HUES6 (cell line): ENCODE measurements at regions not wholly inside any gene's neighbourhood (a gene's known extent, or its start where the extent isn't known, plus 50 kb on each side); places are given as distances from the start of the nearest gene placed in this dataset.

Experiments used
- H3K27ac ChIP-seq: 2 replicates; pipeline ENCODE4 v1.7.0; 2013; ENCODE audit warnings: low read depth, mild to moderate bottlenecking, low read length, inconsistent platforms
- H3K27me3 ChIP-seq: 2 replicates; pipeline ENCODE4 v1.6.1; 2013; ENCODE audit warnings: low read length; ENCODE audit not compliant: control insufficient read depth, insufficient read depth
- H3K36me3 ChIP-seq: 2 replicates; pipeline ENCODE4 v1.6.1; 2013; ENCODE audit warnings: low read length; ENCODE audit not compliant: control insufficient read depth, insufficient read depth
- H3K4me1 ChIP-seq: 2 replicates; pipeline ENCODE4 v1.6.1; 2013; ENCODE audit warnings: low read length; ENCODE audit not compliant: control insufficient read depth, insufficient read depth
- H3K4me3 ChIP-seq: 2 replicates; pipeline ENCODE4 v1.5.1; 2013; ENCODE audit warnings: low read depth, low read length
- H3K9ac ChIP-seq: one replicate; pipeline ENCODE4 v1.6.1; 2013; ENCODE audit warnings: mild to moderate bottlenecking, low read length
- H3K9me3 ChIP-seq: 2 replicates; pipeline ENCODE4 v1.6.1; 2013; ENCODE audit warnings: low read depth, low read length; ENCODE audit not compliant: control insufficient read depth, insufficient read depth

DNA sequence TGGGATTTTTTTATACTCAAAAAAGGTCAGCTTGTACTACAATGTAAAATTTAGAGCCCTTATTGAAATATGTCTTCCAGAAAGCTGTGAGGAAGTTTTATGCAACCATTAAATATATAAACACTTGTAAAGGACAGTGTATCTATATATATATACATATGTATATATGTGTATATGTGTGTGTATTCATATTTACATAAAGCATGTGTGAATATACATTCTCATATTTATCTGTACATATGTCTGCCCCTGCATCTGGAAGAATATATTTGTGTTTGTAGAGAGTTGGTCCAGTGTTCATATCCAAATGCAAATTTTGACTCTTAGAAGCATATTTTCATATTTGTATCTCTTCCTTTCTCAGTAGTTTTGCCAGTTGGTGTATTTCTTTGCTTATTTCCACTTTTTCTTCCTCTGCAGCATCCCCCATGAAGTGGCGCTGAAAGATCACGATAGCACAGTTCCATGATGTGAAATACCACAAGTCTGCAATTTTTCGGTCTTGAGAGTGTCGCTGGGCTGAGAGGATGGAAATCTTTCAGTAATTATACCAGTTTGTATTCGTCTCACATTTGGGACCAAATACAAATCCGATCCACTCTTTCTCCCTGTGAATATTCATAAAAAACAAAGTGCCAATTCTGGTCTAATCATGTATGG, 311.7 kb upstream of the DPH6 start:
- Histone ChIP-seq H3K36me3 (no peaks in the 10 kb centered on the region), H3K9ac (no peak overlapping the region), H3K4me3 (no peak overlapping the region), H3K27ac (no peak overlapping the region), H3K9me3 (no peaks in the 10 kb centered on the region), H3K27me3 (no peaks in the 10 kb centered on the region), H3K4me1 (peaks cover 15% of the 10 kb centered on the region)

DNA sequence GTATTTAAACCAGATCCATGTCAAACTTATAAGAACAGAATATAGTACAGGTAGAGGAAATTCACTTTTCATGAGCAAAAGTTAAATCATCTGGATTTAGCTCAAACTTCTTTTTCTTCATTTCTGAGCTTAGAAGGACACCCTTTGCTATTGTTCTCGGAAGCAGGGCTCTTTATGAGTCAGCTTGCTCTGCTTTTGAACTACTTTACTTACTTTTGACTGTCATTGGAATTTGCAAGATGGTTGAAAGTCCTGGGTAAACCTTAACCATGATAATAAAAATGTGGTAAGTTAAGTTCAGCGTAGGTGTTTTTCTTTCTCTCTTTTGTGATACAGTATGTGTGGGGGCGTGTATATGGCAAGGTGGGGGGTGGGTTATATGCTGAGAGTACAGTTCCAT, 312.7 kb upstream of the DPH6 start:
- Histone ChIP-seq H3K4me1 (peaks cover 15% of the 10 kb centered on the region), H3K36me3 (no peaks in the 10 kb centered on the region), H3K9ac (no peak overlapping the region), H3K27ac (0 out of 2 replicates have a peak overlapping the region, but pooled peaks have one; percentile 33), H3K4me3 (no peak overlapping the region), H3K27me3 (no peaks in the 10 kb centered on the region), H3K9me3 (no peaks in the 10 kb centered on the region)

DNA sequence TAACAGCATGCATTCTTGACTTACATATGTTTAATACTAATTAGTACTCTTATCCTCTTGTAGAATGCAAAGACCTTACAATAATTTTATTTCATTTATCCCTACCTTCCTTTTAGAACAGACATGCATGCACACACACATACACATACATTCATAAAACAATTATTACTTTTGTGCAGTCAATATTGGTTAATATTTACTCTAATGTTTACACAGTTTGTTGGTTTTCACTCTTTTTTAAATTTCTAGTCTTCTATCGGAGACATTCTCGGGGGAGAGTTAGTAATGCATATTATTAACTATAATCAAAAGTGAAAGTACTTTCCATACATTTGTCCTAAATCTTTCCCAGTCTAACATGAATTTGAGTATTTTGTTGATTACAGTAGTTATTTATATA, 317.7 kb upstream of the DPH6 start:
- Histone ChIP-seq H3K36me3 (no peaks in the 10 kb centered on the region), H3K4me3 (no peak overlapping the region), H3K9ac (no peak overlapping the region), H3K27me3 (no peaks in the 10 kb centered on the region), H3K4me1 (peaks cover 12% of the 10 kb centered on the region), H3K27ac (no peak overlapping the region), H3K9me3 (no peaks in the 10 kb centered on the region)

DNA sequence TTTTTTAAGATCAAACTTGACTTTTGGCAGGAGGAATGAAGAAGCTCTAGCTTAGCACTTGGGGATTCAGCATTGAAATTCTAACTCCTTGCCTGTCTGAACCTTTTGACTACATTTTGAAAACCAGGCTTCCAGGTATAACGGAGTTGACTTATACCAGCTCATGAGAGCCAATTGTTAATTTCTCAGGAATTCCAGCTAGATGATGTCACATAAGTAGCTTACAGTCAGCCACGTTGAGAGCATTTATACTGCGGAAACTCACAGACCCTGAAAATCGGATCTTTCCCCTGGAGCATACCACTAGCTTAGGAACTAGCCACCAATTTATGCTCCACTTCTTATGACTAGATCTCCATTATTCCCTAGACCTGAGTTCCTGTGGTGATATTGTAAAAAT, 321.4 kb upstream of the DPH6 start:
- H3K4me1 ChIP-seq, result peaks cover 18% of the 10 kb centered on the region
- no peaks in the 10 kb centered on the region for H3K9me3 ChIP-seq
- H3K27me3 ChIP-seq, result no peaks in the 10 kb centered on the region
- no peak overlapping the region for H3K9ac ChIP-seq
- no peak overlapping the region for H3K27ac ChIP-seq
- no peak overlapping the region for H3K4me3 ChIP-seq
- H3K36me3 ChIP-seq, result no peaks in the 10 kb centered on the region

DNA sequence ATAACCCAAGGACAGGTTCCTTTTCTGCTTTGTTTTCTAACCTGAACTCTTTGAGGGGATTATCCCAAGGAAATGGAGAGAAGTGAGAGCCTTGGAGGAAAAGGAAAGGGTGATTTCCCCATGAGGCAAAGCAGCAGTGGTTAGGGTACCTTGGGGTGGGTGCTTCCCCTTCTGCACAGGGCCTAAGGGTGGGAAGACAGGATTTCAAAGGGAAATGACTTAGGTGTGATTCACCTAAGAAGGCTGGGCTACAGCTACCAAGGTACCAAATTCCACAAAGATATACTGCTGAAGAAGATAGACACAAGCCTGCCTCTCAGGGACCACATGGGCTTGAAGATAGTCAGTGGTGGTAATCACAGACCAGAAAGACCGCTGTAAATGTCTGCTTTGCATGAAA, 325.3 kb upstream of the DPH6 start:
- Histone ChIP-seq H3K36me3 (no peaks in the 10 kb centered on the region), H3K4me1 (peaks cover 18% of the 10 kb centered on the region), H3K9me3 (no peaks in the 10 kb centered on the region), H3K9ac (no peak overlapping the region), H3K4me3 (no peak overlapping the region), H3K27ac (no peak overlapping the region), H3K27me3 (no peaks in the 10 kb centered on the region)

DNA sequence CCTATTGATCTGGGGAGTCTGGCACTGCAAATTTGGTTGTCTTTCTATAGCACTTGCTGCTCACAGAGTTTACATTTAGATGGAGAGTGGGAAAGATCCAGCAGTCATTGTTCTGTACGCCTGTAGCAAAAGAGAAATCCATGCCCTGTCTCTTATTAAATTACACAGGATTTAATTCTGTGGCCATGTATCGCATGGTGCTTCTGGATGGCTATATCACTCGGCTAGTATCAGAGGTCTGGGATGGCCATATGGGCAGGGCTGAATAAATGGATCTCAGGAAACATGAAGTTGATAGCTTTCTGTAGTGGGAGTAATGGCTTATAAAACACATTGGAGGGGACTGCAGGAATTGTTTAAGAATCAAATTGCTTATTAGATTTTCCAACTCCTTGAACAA, 325.8 kb upstream of the DPH6 start:
- H3K36me3 ChIP-seq, result no peaks in the 10 kb centered on the region
- H3K9ac ChIP-seq, result no peak overlapping the region
- no peaks in the 10 kb centered on the region for H3K27me3 ChIP-seq
- H3K4me1 ChIP-seq, result peaks cover 18% of the 10 kb centered on the region
- H3K27ac ChIP-seq, result no peak overlapping the region
- H3K4me3 ChIP-seq, result no peak overlapping the region
- no peaks in the 10 kb centered on the region for H3K9me3 ChIP-seq

DNA sequence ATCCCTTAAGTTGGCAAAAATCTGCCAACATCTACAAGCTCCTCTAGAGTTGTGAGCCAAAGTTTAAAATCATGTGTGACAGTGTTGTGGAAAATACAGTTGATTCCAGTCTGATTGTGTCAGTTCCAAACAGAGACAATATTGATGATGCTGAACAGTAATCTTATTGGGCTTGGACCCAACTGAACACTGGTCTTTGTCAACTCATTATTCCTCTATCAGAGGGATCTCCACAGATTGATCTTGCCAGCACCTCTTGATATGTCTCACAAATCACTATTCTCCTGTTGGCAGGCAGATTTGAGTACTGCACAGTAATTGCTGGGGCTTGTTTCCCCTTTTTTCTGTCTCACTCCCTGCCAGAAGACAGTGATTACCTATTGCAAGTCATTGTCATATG, 326.6 kb upstream of the DPH6 start:
- H3K4me3 ChIP-seq, result no peak overlapping the region
- H3K9me3 ChIP-seq, result no peaks in the 10 kb centered on the region
- H3K9ac ChIP-seq, result no peak overlapping the region
- H3K27me3 ChIP-seq, result no peaks in the 10 kb centered on the region
- H3K4me1 ChIP-seq, result peaks cover 17% of the 10 kb centered on the region
- no peaks in the 10 kb centered on the region for H3K36me3 ChIP-seq
- H3K27ac ChIP-seq, result no peak overlapping the region

DNA sequence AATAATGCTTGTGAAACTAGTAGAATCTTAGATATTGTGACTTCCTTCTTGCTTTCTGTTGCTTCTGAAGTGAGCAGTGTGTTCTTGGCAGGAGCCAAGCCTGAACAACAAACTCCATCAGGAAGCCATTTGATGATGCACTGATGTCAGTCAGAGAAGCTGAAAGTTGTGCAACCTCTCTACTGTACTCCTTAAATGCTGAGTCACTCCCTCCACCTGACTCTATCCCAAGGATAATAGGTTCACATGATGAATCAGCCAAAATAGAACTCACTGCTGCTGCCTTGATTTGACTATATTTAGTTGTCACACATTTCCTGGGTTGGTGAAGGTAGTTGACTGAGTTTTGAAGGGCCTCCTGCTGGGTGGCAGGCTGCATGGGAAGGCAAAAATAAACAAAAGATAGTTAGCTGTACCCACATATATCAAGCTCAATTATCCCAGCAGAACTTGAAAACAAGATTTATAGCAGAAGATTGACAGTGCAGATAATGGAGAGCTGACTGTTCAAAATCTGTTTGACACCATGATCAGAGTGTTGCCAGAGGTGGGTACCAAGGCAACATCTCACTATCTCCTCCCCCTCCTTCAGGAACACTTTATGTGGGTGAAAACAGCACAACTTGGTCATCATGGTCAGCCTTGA, 328.4 kb upstream of the DPH6 start:
- H3K9ac ChIP-seq, result no peak overlapping the region
- peaks cover 13% of the 10 kb centered on the region; the same call in 1 of the 2 replicates for H3K4me1 ChIP-seq
- H3K4me3 ChIP-seq, result no peak overlapping the region
- H3K27me3 ChIP-seq, result no peaks in the 10 kb centered on the region
- no peak overlapping the region for H3K27ac ChIP-seq
- H3K9me3 ChIP-seq, result no peaks in the 10 kb centered on the region
- H3K36me3 ChIP-seq, result no peaks in the 10 kb centered on the region

DNA sequence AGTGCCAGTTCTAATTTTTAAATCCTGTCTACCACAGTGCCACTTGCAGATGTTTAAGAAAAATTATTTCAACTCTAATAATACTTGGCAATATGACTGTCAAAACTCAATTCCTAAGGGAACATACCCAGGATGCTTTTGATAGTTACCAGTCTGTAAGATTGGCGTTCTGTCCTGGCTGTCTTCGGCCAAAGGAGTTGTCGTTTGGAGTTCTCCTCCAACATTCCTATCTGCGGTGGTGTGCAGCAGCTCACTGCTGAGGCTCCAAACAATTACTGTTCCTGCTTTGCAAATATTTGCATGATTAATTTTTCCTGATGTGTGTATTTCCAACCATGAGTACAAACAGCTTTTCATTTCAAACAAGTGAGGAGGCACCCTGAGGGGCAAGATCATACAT, 330.8 kb upstream of the DPH6 start:
- H3K9ac ChIP-seq, result no peak overlapping the region
- no peaks in the 10 kb centered on the region for H3K9me3 ChIP-seq
- H3K27me3 ChIP-seq, result no peaks in the 10 kb centered on the region
- no peaks in the 10 kb centered on the region for H3K4me1 ChIP-seq
- no peaks in the 10 kb centered on the region for H3K36me3 ChIP-seq
- no peak overlapping the region for H3K27ac ChIP-seq
- H3K4me3 ChIP-seq, result no peak overlapping the region

DNA sequence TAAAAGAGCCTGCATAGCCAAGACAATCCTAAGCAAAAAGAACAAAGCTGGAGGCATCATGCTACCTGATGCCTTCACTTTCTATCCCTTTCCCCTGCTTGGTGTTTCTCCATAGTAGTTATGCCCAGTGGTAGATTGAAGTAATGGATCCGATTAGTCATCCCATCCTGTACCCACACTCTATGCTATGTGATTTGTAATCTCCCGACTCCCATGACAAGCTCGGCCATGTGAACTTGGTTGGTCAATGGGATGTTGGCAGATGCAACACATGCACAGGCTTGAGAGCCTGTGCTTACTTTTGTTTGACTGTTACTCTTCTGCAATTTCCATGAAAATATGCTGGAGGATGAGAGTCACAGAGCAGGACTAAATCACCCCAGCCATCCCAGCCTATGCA, 334.9 kb upstream of the DPH6 start:
- H3K36me3 ChIP-seq, result no peaks in the 10 kb centered on the region
- H3K4me3 ChIP-seq, result no peak overlapping the region
- H3K27me3 ChIP-seq, result no peaks in the 10 kb centered on the region
- H3K9ac ChIP-seq, result no peak overlapping the region
- H3K27ac ChIP-seq, result no peak overlapping the region
- H3K9me3 ChIP-seq, result no peaks in the 10 kb centered on the region
- no peaks in the 10 kb centered on the region for H3K4me1 ChIP-seq

DNA sequence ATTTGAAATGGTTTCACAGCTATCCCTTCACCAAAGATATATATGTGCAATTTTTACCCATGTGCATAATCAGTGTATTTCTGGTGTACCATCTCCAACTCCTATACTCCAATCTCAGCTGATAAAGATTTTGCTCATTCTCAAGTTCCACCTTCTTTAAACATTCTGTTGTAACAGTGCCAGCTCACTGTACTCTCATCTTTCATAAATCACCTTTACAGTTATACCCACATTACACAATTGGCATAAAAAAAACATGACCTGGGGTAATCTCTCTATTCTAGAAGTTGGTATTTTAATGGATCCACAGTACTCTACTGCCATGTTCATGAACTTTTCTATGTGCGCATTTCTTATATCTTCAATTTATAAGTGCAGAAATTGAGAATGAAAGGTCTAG, 339.9 kb upstream of the DPH6 start:
- Histone ChIP-seq H3K27me3 (no peaks in the 10 kb centered on the region), H3K4me3 (no peak overlapping the region), H3K9ac (no peak overlapping the region), H3K36me3 (no peaks in the 10 kb centered on the region), H3K27ac (no peak overlapping the region), H3K4me1 (no peaks in the 10 kb centered on the region), H3K9me3 (no peaks in the 10 kb centered on the region)
